GM11168 (cell line): ENCODE measurements at regions not wholly inside any gene's neighbourhood (a gene's known extent, or its start where the extent isn't known, plus 50 kb on each side); places are given as distances from the start of the nearest gene placed in this dataset.
"Not testable (repeated sequence)": the region's sequence is repeated elsewhere in the genome, so short reads cannot be mapped to it uniquely, and the experiment has no call there.

Experiments used
- in situ Hi-C: fragments of 300-500 bp; cut with MboI; formaldehyde crosslinking; loops from one replicate; pipeline ENCODE4 v1.12.0; 2022; ENCODE audit warnings: low sequenced_read_pairs; ENCODE audit not compliant: unreplicated experiment

- in situ Hi-C loops = no loop called here
Observed at GRCh38 chr10:64041185-64041988, 520.2 kb downstream of the REEP3 start.

GRCh38 chr10:64041989-64042490 lies 520.8 kb downstream of the REEP3 start:
- in situ Hi-C loops = no loop called here

- in situ Hi-C loops = no loop called here
Observed at GRCh38 chr10:64044098-64044497, 522.9 kb downstream of the REEP3 start.

- in situ Hi-C loops = not testable (repeated sequence)
Observed at GRCh38 chr10:64044957-64045632, 523.9 kb downstream of the REEP3 start.

GRCh38 chr10:64054392-64054791 lies 533.2 kb downstream of the REEP3 start:
- in situ Hi-C loops = no loop called here

GRCh38 chr10:64059884-64060283 lies 538.7 kb downstream of the REEP3 start:
- in situ Hi-C loops = no loop called here

GRCh38 chr10:64060389-64060788 lies 539.2 kb downstream of the REEP3 start:
- in situ Hi-C loops = no loop called here

- in situ Hi-C loops = no loop called here
Observed at GRCh38 chr10:64062793-64063192, 541.6 kb downstream of the REEP3 start.

- in situ Hi-C loops = no loop called here
Observed at GRCh38 chr10:64067009-64067606, 545.9 kb downstream of the REEP3 start.

- in situ Hi-C loops = no loop called here
Observed at GRCh38 chr10:64067859-64068258, 546.7 kb downstream of the REEP3 start.

GRCh38 chr10:64070241-64070640 lies 549.0 kb downstream of the REEP3 start:
- in situ Hi-C loops = no loop called here

- in situ Hi-C loops = no loop called here
Observed at GRCh38 chr10:64071218-64071617, 550.0 kb downstream of the REEP3 start.

- in situ Hi-C loops = no loop called here
Observed at GRCh38 chr10:64075604-64076003, 554.4 kb downstream of the REEP3 start.

- in situ Hi-C loops = no loop called here
Observed at GRCh38 chr10:64076322-64076940, 555.2 kb downstream of the REEP3 start.

- in situ Hi-C loops = no loop called here
Observed at GRCh38 chr10:64079341-64079740, 558.1 kb downstream of the REEP3 start.

GRCh38 chr10:64080071-64080470 lies 558.9 kb downstream of the REEP3 start:
- in situ Hi-C loops = no loop called here

- in situ Hi-C loops = no loop called here
Observed at GRCh38 chr10:64081947-64082482, 560.8 kb downstream of the REEP3 start.

GRCh38 chr10:64086083-64086767 lies 565.0 kb downstream of the REEP3 start:
- in situ Hi-C loops = no loop called here

- in situ Hi-C loops = no loop called here
Observed at GRCh38 chr10:64089648-64090047, 568.4 kb downstream of the REEP3 start.

- in situ Hi-C loops = no loop called here
Observed at GRCh38 chr10:64090865-64091264, 569.7 kb downstream of the REEP3 start.
